IPS DF 6.9 (cell line): ENCODE measurements at regions not wholly inside any gene's neighbourhood (a gene's known extent, or its start where the extent isn't known, plus 50 kb on each side); places are given as distances from the start of the nearest gene placed in this dataset.
"Not testable (repeated sequence)": the region's sequence is repeated elsewhere in the genome, so short reads cannot be mapped to it uniquely, and the experiment has no call there.

Experiments used
- DNase-seq: peaks from one replicate; pipeline ENCODE4 v3.0.0-alpha.2; 2013; ENCODE audit warnings: low read depth, low spot score
- H3K27ac ChIP-seq: one replicate; pipeline ENCODE4 v1.5.1; 2013; ENCODE audit warnings: low read length, control low read depth
- H3K27me3 ChIP-seq: 2 replicates; pipeline ENCODE4 v1.6.1; 2013; ENCODE audit warnings: mild to moderate bottlenecking, low read length; ENCODE audit not compliant: control insufficient read depth, insufficient read depth
- H3K36me3 ChIP-seq: 2 replicates; pipeline ENCODE4 v1.6.1; 2013; ENCODE audit warnings: low read length; ENCODE audit not compliant: control insufficient read depth, insufficient read depth
- H3K4me1 ChIP-seq: 2 replicates; pipeline ENCODE4 v1.6.1; 2013; ENCODE audit warnings: low read length; ENCODE audit not compliant: control insufficient read depth, insufficient read depth
- H3K4me3 ChIP-seq: 2 replicates; pipeline ENCODE4 v1.5.1; 2013; ENCODE audit warnings: mild to moderate bottlenecking, low read length
- H3K9me3 ChIP-seq: 2 replicates; pipeline ENCODE4 v1.6.1; 2013; ENCODE audit warnings: low read length, inconsistent platforms; ENCODE audit not compliant: control insufficient read depth, insufficient read depth
- WGBS: extraction: QIAGEN DNeasy Blood & Tissue Kit; methylation state at CpG from one replicate; pipeline ENCODE4 v1.1.7; 2013; ENCODE audit warnings: mixed read lengths, missing lambda C conversion rate; ENCODE audit not compliant: insufficient read length, insufficient coverage; 5-methylcytosine and 5-hydroxymethylcytosine counted together

DNA sequence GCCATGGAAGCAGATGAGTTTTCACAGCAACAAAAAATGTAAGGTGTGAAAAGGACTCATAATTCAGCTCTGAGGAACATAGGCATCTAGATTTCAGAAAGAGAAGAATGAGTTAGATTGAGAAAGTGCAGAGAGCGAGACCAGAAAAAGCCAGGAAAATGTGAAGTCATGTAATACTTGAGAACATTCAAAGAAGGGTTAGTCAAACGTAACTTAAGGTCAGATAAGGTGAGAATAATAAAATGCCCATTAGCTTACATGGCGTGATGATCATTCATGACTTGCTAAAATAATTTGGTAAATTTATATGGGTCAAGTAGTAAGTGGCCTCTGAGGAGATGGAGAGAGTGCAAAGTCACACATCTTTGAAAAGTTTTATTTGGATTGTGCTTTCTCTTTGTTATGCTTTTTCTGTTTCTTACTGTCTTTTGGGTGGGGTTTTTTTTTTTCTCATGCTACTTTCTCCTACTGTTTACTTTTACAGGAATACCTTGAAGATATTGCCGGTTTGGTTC lies 271.8 kb upstream of the NRG3 start:
- Histone ChIP-seq H3K9me3 (no peaks in the 10 kb centered on the region), H3K36me3 (no peaks in the 10 kb centered on the region), H3K4me1 (no peaks in the 10 kb centered on the region), H3K27me3 (no peaks in the 10 kb centered on the region), H3K4me3 (no peak overlapping the region), H3K27ac (no peak overlapping the region)
- no CpG with 5 or more reads among the region's 4 CpGs for WGBS
- DNase-seq = no peak

DNA sequence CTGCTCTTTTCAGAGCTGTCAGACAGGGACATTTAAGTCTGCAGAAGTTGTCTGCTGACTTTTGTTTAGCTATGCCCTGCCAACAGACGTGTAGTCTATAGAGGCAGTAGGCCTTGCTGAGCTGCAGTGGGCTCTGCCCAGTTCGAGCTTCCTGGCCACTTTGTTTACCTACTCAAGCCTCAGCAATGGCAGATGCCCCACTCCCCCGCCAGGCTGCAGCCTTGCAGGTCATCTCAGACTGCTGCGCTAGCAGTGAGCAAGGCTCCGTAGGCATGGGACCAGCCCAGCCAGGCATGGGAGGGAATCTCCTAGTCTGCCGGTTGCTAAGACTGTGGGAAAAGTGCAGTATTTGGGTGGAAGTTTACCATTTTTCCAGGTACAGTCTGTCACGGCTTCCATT lies 230.5 kb upstream of the NRG3 start:
- not testable (repeated sequence) for H3K36me3 ChIP-seq, H3K9me3 ChIP-seq, H3K27ac ChIP-seq, H3K4me3 ChIP-seq, H3K27me3 ChIP-seq, DNase-seq, H3K4me1 ChIP-seq
- WGBS = no CpG with 5 or more reads among the region's 7 CpGs

DNA sequence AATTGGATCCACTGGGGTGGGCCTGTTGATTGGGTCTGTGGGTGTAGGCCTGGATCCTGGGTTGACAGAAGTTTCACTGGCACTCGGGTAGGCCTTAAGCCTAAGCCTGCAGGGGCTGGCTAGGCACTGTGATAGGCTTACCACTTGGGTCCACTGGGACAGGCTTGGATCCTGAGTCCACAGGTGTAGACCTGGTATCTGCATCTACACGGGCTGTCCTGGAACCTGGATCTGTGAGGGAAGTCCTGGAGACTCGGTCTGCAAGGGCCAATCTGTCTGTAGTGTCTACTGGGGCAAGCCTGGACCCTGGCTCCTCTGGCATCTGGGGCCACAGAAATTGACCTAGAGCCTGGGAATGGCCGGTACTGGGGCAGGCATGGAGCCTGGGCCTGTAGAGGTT lies 219.0 kb upstream of the NRG3 start:
- no peaks in the 10 kb centered on the region for H3K4me1 ChIP-seq
- no peaks in the 10 kb centered on the region for H3K9me3 ChIP-seq
- H3K27me3 ChIP-seq = no peaks in the 10 kb centered on the region
- no CpG with 5 or more reads among the region's 4 CpGs for WGBS
- no peak for DNase-seq
- no peak overlapping the region for H3K4me3 ChIP-seq
- H3K27ac ChIP-seq = no peak overlapping the region
- H3K36me3 ChIP-seq = no peaks in the 10 kb centered on the region

DNA sequence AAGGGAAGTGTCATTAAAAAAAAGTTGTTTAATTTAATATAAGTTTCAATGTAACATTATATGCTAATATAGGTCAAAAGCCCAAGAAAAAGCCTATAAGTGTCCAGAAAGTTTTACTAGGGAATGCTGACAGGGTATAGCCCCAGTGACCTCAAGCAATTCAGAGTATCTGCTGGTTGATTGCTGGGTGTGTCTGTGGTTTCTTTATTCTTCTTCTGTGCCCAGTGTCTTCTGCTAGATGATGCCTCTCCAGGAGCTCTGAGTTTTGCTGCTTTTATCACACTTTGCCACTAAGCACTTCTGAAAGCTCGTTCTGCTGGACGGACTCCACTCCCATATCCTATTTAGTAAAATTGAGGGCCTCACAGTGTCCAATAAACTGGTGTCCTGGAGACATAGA lies 212.2 kb upstream of the NRG3 start:
- H3K4me1 ChIP-seq = no peaks in the 10 kb centered on the region
- no peaks in the 10 kb centered on the region for H3K9me3 ChIP-seq
- no peaks in the 10 kb centered on the region for H3K27me3 ChIP-seq
- no CpG with 5 or more reads among the region's 2 CpGs for WGBS
- no peak for DNase-seq
- H3K36me3 ChIP-seq = no peaks in the 10 kb centered on the region
- no peak overlapping the region for H3K4me3 ChIP-seq
- H3K27ac ChIP-seq = no peak overlapping the region

DNA sequence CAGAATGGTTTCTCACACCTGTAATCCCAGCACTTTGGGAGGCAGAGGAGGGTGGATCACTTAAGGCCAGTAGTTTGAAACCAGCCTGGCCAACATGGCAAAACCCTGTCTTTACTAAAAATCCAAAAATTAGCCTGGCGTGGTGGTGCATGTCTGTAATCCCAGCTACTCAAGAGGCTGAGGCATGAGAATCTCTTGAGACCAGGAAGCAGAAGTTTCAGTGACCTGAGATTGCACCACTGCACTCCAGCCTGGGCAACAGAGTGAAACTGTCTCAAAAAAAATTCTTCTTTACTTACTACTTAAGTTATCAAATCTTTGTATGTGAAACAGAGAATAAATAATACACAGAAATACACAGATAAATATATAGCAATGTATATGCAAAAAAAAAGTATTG lies 210.2 kb upstream of the NRG3 start:
- not testable (repeated sequence) for H3K4me1 ChIP-seq, H3K36me3 ChIP-seq, H3K9me3 ChIP-seq, H3K4me3 ChIP-seq, H3K27ac ChIP-seq, DNase-seq, H3K27me3 ChIP-seq
- no CpG with 5 or more reads among the region's 1 CpG for WGBS

DNA sequence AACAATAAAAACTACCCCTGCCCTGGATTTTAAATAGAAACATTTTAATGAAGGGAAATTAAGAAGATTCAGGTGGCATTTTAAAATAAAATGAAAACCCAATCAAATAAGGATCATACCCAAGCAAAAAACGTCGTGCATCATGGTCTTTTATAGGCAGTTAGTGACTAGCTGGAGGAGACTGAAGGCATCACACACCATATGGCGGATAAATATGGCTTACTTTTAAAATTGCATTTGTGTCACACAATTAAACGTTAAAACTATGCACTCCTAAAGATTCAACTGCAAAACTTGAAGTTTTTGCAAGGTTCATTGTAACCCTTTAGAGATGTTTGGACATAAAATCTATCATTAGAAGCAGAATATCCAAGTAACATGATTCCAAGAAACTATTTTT lies 200.1 kb upstream of the NRG3 start:
- no peak for DNase-seq
- Histone ChIP-seq H3K9me3 (peaks cover under 1% of the 10 kb centered on the region; the same call in 1 of the 2 replicates), H3K36me3 (no peaks in the 10 kb centered on the region), H3K4me3 (no peak overlapping the region), H3K27ac (no peak overlapping the region), H3K4me1 (no peaks in the 10 kb centered on the region), H3K27me3 (no peaks in the 10 kb centered on the region)
- no CpG with 5 or more reads among the region's 4 CpGs for WGBS

DNA sequence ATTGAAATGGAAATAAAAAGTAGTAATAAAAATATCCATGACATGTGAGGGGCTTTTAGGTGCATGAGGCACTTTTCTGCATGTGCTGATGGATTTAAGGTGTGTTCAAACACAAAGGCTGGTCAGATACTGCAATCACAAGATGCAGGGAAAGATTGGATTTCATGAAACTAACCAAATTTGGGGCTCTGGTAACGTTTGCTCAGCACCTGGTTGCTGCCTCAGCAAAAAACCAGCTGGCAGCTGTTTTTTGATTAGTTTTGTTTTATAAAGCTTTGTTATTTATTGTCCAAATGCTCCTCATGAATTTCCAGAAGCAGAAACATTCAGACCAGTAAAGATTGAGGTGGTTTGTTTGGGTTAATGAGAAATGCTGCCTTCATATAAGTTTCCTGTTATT lies 195.7 kb upstream of the NRG3 start:
- Histone ChIP-seq H3K27me3 (no peaks in the 10 kb centered on the region), H3K4me1 (no peaks in the 10 kb centered on the region), H3K36me3 (no peaks in the 10 kb centered on the region), H3K4me3 (no peak overlapping the region), H3K27ac (no peak overlapping the region), H3K9me3 (no peaks in the 10 kb centered on the region)
- no peak for DNase-seq
- WGBS = no CpG with 5 or more reads among the region's 1 CpG

DNA sequence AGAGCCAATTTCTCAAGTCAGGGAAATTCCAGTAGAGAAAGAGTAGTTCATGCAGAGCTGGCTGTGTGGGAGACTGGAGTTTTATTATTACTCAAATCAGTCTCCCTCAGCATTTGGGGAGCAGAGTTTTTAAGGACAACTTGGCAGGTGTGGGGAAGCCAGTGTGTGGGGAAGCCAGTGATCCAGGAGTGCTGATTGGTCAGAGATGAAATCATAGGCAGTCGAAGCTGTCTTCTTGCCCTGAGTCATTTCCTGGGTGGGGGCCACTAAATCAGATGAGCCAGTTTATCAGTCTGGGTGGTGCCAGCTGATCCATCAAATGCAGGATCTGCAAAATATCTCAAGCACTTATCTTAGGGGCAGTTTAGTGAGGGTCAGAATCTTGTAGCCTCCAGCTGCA lies 194.6 kb upstream of the NRG3 start:
- no peaks in the 10 kb centered on the region for H3K36me3 ChIP-seq
- no peaks in the 10 kb centered on the region for H3K9me3 ChIP-seq
- no CpG with 5 or more reads among the region's 1 CpG for WGBS
- DNase-seq = no peak
- H3K27me3 ChIP-seq = no peaks in the 10 kb centered on the region
- no peak overlapping the region for H3K4me3 ChIP-seq
- no peaks in the 10 kb centered on the region for H3K4me1 ChIP-seq
- H3K27ac ChIP-seq = no peak overlapping the region

DNA sequence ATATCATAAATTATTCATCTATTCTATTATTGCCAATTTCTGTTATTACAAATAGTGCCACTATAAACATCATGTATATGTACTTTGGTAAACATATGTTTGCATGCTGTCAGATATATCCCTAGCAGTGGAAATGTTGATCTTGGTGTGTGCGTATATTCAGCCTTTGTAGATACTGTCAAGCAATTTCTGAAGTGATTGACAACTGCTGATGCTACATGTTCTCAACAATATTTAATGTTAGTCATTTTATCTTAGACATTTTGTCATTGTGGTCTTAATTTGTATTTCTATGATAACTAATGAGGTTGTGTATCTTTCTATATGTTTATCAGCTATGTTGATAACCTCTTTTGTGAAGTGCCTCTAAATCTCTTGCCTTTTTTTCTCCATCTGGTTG lies 186.5 kb upstream of the NRG3 start:
- Histone ChIP-seq H3K27me3 (no peaks in the 10 kb centered on the region), H3K9me3 (no peaks in the 10 kb centered on the region), H3K4me3 (no peak overlapping the region), H3K4me1 (no peaks in the 10 kb centered on the region), H3K36me3 (no peaks in the 10 kb centered on the region), H3K27ac (no peak overlapping the region)
- WGBS = no CpG with 5 or more reads among the region's 1 CpG
- DNase-seq = no peak

DNA sequence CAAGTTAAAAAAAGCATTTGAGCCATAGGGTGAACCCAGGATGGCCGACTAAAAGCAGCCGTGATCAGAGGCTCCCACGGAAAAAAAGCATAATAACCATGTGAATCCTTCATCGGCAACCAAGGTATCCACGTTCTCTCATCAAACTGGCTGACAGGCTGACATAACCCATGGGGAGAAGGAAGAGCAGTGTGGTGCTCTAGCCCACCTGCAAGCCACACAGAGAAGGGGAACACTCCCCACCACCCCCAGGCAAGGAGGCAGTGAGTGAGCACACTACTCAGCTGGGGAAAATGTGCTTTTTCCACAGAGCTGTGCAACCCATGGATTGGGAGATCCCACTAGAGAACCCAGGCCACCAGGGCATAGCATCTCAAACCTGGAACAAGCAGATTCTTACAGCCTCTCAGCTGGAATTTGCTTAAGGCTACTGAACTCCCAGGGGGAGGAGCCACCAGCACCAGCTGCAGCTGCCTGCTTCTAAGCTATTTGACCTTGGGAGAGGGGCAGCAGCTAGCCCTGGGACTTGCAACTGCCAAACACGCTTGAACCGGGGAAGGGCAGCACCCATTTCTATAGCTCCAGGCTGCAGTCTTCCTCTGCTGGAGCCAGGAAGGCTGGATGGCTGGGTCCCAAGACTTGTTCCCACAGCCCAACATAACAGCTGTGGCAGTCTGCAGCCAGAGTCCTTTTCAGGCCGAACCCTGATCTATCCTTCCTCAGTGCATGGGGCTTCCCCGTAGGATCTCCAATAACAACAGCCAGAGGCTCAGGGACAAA lies 178.2 kb upstream of the NRG3 start:
- Histone ChIP-seq H3K27ac (no peak overlapping the region), H3K27me3 (no peaks in the 10 kb centered on the region), H3K4me1 (peaks cover 2% of the 10 kb centered on the region; the same call in 1 of the 2 replicates), H3K9me3 (no peaks in the 10 kb centered on the region), H3K4me3 (no peak overlapping the region), H3K36me3 (no peaks in the 10 kb centered on the region)
- WGBS = no CpG with 5 or more reads among the region's 9 CpGs
- DNase-seq = no peak

DNA sequence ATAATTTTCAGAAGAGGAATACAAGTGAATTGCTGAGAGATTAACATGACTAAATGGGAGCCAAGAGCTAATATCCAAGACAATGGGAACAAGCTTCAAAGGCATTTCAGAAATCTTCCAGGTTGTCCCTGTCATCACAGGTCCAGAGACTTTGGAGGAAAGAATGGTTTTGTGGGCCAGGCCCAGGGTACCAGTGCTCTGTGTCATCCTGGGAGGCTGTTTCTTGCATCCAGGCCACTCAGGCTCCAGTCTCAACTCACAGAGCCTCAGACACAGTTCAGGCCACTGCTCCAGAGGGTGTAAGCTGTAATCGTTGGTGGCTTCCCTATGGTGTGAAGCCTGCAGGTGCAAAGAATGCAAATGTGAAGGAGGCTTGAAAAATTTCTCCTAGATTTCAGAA lies 170.4 kb upstream of the NRG3 start:
- Histone ChIP-seq H3K27me3 (no peaks in the 10 kb centered on the region), H3K9me3 (no peaks in the 10 kb centered on the region; the same call in 1 of the 2 replicates), H3K4me3 (no peak overlapping the region), H3K27ac (no peak overlapping the region), H3K4me1 (peaks cover 2% of the 10 kb centered on the region; the same call in 1 of the 2 replicates), H3K36me3 (no peaks in the 10 kb centered on the region)
- no peak for DNase-seq
- WGBS = no CpG with 5 or more reads among the region's 1 CpG
